ENCODE measurements at regions not wholly inside any gene's neighbourhood (a gene's known extent, or its start where the extent isn't known, plus 50 kb on each side); places are given as distances from the start of the nearest gene placed in this dataset.

DNA sequence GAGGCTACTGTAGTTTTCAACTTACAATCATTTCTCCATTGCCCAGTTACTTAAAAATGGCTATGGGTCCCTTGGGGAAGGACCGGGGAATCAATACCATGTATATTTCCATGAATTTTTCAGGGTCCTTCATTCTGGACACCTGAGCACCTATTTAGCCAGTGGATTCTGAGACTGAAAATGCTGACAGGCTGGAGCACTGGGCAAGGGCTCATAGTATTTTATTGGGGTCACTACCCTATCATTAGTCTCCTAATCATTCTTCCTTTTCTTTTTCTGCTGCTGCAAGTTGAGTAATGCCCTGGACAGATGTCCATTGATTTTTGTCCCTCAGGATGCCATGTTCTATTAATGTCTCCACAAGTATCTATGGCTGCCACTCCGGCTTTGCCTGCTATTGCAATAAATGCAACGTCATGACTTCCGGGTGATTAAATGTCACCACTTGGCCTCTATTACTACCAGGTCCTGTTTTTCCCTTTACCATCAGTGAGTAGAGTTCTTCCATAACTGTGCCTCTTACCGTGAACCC, 279.3 kb upstream of the FBXL7 start:
- TF ChIP-seq CTCF (IDR thresholded peaks at IDR 0.05): no peak

GRCh38 chr5:15215056-15215455, 284.9 kb upstream of the FBXL7 start:
- no peak for TF ChIP-seq CTCF (IDR thresholded peaks at IDR 0.05)

GRCh38 chr5:15214010-15214409, 286.0 kb upstream of the FBXL7 start:
- no peak for TF ChIP-seq CTCF (IDR thresholded peaks at IDR 0.05)

GRCh38 chr5:15209053-15209762, 290.8 kb upstream of the FBXL7 start:
- no peak for TF ChIP-seq CTCF (IDR thresholded peaks at IDR 0.05)

DNA sequence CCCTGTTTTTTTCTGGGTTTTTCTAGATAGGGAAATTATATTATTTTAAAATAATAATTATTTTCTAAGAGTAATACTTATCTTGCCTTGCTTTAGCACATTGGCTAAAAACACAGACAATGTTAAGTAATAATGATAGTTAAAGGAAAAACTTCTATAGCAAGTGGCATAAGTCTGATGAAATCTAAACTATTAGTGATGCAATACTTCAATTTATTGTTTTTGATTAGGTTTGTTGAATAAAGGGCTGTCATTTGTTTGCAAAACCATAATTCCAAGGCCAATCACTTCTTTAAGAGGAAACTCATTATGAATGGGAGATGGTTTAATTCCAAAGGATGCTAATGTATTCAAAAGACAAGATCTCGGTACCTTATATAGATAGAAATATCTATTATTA, 293.8 kb upstream of the FBXL7 start:
- TF ChIP-seq CTCF (IDR thresholded peaks at IDR 0.05): no peak

- TF ChIP-seq CTCF (IDR thresholded peaks at IDR 0.05): no peak
These were observed 296.6 kb upstream of the FBXL7 start for GRCh38 chr5:15203376-15203775.

DNA sequence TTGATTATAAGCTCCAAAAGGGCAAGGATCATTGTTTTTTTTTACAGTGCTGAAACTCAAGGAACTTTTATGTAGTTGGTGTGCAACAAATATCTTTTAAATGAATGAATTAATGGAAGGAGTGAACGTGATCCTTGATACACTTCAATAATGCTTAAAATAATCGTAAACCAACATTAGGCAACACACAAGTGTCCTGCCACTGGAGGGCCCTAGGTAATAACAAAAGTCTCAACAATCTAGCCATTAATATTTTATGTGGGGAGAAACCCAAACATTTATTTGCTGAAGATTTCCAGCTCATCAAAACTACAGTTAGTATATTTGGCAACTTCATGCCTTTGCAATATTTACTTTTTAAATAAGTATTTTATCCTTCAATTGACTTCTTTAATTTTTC, 309.0 kb upstream of the FBXL7 start:
- TF ChIP-seq CTCF (IDR thresholded peaks at IDR 0.05): peak; percentile 73

DNA sequence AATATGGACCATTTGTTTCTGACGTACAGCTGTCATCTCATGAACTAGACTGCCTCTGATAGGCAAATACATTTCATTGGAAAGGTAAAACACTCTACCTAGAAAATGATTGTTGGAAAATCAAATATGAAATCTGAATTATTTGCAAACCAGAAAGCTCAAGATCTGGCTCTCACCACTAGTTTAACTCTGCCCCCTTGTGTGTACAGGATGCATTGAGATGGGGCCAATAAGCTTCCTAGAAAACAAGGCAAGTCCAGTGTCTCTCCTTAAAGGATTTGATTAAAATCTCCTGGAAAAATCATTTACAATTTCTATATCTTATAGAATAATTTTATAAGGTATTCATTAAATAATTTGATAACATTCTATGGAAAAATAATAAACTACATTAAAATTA, 311.9 kb upstream of the ANKH start:
- peak; percentile 52; the same call in 1 of the 2 replicates for TF ChIP-seq CTCF (IDR thresholded peaks at IDR 0.05)

Measured in LNCAP (cell line).